HG03135 (cell line): ENCODE measurements at regions not wholly inside any gene's neighbourhood (a gene's known extent, or its start where the extent isn't known, plus 50 kb on each side); places are given as distances from the start of the nearest gene placed in this dataset.

Source experiments
- ATAC-seq: cut with Tn5 transposase; IDR thresholded peaks from one replicate; pipeline ENCODE4 v1.9.1; 2021; ENCODE audit warnings: mild to moderate bottlenecking, moderate library complexity; ENCODE audit not compliant: unreplicated experiment

DNA sequence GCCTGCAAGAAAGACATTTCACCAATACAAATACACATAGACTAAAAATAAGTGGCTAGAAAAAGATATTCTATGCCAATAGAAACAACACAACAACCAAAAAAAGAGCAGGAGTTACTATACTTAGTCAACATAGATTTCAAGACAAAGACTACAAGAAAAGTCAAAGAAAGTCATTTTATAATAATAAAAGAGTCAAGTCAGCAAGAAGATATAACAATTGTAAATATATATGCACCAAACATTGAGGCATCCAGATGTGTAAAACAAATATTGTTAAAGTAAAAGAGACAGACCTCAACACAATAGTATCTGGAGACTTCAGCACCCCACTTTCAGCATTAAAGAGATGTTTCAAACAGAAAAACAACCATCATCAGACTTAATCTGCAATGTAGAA, 104.6 kb downstream of the AMY1C start:
- no peak for ATAC-seq

- no peak for ATAC-seq
These were observed 110.0 kb downstream of the AMY1C start for GRCh38 chr1:103859721-103860120.

DNA sequence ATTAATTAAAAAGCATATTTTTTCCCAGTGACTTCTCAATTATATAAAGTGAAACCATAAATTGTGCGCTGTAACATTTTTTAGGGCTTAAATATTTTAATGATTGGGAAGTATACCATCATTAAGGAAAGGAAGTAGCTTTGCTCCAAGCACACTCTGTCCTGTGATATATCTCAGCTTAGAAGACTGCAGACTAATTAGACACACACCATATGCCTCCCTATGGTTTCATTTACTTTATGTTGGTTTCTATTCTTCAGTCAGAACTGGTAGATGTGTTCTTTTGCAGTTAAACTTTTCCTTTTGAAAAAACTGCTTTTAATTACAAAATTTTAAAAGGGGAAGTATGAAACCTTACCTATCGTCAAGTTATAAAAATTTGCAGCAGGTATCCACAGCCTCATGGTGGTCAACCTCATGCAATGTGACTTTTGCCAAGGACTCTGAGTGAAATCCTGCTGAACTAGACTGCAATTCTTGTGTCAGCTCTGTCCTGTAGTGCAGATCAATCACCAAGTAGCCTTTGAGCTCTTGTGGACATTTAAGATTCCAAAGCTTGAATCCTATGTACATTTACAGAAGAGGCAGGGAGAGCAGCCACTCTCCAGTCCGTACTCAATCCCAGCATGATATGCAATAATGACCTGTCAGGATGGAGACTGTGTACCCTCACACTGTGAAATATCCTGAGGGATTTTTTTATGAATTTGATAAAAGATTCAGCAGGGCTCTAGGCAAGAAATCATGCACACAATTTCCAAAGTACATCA, 149.1 kb downstream of the AMY1C start:
- ATAC-seq, result no peak

DNA sequence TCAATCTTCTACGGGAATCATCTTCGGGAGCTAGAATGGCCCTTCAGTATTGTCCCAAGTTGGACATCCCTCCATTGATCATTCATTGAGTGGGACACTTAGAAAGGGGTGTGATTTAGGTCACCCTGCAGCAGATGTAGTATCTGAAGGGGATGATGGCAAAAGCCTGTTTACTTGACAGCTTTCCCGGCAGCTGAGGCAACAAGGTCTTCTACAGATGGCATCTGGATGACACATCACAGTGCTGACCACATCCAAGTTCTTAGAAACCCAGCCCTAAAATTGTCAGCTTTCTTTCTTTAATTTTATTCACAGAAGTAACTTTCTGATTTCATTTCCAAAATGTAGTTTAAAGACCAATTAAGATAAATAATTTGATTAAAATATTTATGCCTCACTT, 150.3 kb downstream of the AMY1C start:
- ATAC-seq, result no peak

- ATAC-seq, result no peak
These were observed 151.4 kb downstream of the AMY1C start for GRCh38 chr1:103901072-103901471.

DNA sequence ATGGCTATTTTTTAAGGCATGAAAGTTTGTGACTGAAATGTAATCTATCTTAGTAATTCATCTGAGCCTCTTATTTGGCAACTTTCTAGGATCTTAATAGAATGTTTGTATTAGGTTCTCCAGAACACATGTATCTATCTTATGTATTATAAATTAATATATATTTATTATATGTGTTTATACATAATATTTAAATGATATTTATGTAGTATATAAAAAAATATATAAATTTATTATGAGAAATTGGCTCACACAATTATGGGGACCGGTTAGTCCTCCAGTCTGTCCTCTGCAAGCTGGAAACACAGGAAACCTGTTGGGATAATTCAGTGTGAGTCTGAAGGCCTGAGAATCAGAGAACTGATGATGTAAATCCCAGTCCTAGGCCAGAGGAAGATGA, 155.7 kb downstream of the AMY1C start:
- no peak for ATAC-seq

- no peak for ATAC-seq
These were observed 161.8 kb downstream of the AMY1C start for GRCh38 chr1:103911450-103911849.

DNA sequence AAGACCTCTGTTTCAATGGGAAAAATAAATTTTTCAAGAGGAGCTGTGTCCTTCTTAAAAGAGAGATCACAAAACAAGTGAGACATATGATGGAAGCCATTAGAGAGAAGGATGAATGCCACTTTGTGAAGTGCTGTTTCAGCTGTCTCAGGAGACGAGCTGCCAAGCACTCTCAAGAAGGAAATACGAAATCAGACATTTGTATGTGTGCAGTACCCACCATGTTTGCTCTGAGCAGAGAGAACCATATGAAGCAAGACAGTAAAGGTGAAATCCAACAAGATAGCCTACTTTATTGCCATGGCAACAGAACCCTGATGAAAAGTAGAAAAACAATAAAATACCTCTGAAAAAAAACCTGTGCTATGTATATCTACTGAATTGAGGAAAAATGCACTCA, 168.1 kb downstream of the AMY1C start:
- ATAC-seq, result no peak

DNA sequence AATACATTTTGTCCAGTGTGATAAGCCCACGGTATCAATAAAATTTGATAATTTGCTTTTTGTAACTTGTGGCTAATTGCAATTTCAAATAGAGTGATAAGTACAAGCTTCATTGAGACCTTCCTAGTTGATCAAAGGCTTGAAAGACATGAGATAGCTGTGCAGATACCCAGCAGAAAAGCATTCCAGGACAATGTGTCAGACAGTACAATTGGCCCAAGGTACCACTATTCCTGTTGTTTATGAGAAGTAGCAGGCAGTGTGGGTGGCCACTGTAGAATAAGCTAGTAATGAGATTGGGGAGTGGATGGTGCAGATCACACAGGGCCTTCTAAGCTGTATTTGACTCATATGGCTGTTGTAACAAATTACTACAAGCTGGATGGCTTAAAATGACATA, 182.2 kb downstream of the AMY1C start:
- no peak for ATAC-seq

DNA sequence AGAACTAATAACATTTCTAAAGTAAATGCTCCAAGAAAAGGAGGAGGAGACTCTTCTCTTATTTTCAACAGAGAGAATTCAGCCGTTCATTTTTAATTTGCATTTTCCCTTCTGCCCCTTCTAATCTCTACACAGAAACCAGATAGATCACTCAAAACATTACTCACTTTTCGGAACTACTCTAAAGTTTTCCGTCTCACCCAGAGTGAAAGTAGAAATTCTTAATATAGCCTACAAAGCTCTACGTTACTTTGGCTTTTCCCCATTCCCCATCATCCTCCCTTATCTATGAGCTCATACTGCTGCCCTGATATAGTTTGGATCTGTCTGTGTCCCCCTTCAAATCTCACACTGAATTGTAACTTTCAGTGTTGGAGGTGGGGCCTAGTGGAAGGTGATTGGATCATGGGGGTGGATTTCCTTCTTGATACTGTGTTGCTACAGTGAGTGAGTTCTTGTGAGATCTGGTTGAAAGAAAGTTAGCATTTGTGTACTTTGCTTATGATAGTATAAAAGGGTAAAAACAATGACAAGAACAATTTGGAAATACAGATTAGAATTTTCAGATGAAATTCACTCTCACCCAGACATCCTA, 188.2 kb downstream of the AMY1C start:
- ATAC-seq, result peak; percentile 69

DNA sequence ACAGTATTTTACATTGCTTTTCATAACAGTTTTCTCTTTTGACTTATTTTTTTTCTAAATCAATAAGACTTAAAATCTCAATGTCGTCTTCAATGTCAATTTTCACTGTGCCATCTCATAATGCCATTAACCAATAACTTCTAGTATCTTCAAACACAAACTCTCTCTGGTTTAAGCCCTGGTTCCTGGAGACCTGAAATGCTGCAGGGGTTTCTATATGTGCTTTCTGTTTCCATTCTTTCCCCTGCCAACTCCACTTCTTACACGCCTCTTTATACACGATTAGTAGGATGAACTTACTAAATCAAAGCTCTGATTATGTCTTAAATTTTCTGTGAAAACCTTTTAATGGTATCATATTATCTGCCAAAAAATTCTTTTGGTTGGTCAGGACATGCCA, 191.4 kb downstream of the AMY1C start:
- ATAC-seq, result no peak

DNA sequence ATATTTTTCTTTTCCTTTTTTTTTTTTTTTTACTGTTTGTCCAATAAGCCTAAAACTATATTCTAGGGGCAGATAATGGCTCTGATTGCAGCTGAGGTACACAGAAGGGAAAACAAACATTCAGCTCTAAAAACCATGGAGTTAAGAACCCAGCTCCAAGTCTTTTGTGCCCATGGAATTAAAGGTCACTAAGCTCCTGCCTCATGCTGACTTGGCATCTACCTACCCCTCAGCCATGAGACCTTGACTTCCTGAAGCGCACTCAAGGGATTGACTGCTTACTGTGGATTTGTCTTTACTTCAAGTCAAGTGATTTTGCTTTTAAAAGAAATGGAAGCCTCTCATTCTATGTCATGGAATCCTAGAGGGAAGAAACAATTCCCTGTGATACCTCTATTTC, 192.3 kb downstream of the AMY1C start:
- no peak for ATAC-seq

- ATAC-seq, result no peak
These were observed 196.1 kb downstream of the AMY1C start for GRCh38 chr1:103945774-103946173.

GRCh38 chr1:103948526-103948925, 198.8 kb downstream of the AMY1C start:
- ATAC-seq, result no peak

GRCh38 chr1:103949779-103950178, 200.1 kb downstream of the AMY1C start:
- no peak for ATAC-seq

GRCh38 chr1:103953386-103953785, 203.7 kb downstream of the AMY1C start:
- no peak for ATAC-seq

- ATAC-seq, result no peak
These were observed 209.0 kb downstream of the AMY1C start for GRCh38 chr1:103958699-103959098.

- no peak for ATAC-seq
These were observed 209.9 kb downstream of the AMY1C start for GRCh38 chr1:103959565-103959964.

- ATAC-seq, result no peak
These were observed 210.3 kb downstream of the AMY1C start for GRCh38 chr1:103960045-103960444.

GRCh38 chr1:103960710-103961109, 211.0 kb downstream of the AMY1C start:
- ATAC-seq, result no peak

DNA sequence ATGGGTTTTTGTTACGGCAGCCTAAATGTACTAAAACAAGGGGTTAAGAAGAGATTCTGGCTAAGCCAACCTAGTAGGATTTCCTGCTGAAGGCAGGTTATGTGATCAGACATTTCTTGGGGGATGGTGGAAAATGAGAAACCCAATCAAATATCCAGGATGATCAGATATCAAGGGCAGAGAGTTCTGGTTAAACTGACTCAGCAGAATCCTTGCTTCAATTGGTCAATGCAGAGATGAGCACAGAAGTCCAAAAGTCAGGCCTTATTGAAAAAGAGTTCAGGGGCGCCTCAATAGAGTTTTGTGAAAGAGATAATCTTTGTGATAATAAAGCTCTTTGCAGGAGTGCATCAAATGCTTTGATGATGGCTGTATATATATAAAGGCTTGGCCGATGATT, 237.1 kb downstream of the AMY1C start:
- ATAC-seq, result no peak

- no peak for ATAC-seq
These were observed 247.9 kb downstream of the AMY1C start for GRCh38 chr1:103997631-103998030.
